Brain microvascular endothelial cell (primary cell): ENCODE measurements at regions not wholly inside any gene's neighbourhood (a gene's known extent, or its start where the extent isn't known, plus 50 kb on each side); places are given as distances from the start of the nearest gene placed in this dataset.

Source experiments
- DNase-seq: peaks from one replicate; pipeline ENCODE4 v3.0.0-alpha.2; 2020
- H3K27ac ChIP-seq: fragments of 250-450 bp; sonication (Bioruptor Pico); 2 replicates; pipeline ENCODE4 v1.5.1; 2020; ENCODE audit warnings: mild to moderate bottlenecking, moderate library complexity
- H3K27me3 ChIP-seq: fragments of 250-450 bp; sonication (Bioruptor Pico); replicated peaks from 2 replicates; pipeline ENCODE4 v1.5.1; 2020; ENCODE audit warnings: mild to moderate bottlenecking
- H3K36me3 ChIP-seq: fragments of 250-450 bp; sonication (Bioruptor Pico); replicated peaks from 2 replicates; pipeline ENCODE4 v1.5.1; 2020; ENCODE audit warnings: mild to moderate bottlenecking
- H3K4me3 ChIP-seq: 2 replicates; pipeline ENCODE4 v1.5.1; 2011; ENCODE audit warnings: low read depth, mild to moderate bottlenecking, control low read depth, low read length, moderate library complexity
- in situ Hi-C: cut with HindIII; loops from 2 replicates; pipeline ENCODE4 v1.10.0; 2017; ENCODE audit warnings: low sequenced_read_pairs, low pct_ligation_motif_present
- TF ChIP-seq, protein P1 (sequence below): IDR thresholded peaks from 2 replicates; pipeline ENCODE4 v1.5.1; 2011; ENCODE audit warnings: low read depth, mild to moderate bottlenecking, moderate library complexity, low read length, control low read depth, inconsistent platforms; ENCODE audit errors: missing control alignments

DNA sequence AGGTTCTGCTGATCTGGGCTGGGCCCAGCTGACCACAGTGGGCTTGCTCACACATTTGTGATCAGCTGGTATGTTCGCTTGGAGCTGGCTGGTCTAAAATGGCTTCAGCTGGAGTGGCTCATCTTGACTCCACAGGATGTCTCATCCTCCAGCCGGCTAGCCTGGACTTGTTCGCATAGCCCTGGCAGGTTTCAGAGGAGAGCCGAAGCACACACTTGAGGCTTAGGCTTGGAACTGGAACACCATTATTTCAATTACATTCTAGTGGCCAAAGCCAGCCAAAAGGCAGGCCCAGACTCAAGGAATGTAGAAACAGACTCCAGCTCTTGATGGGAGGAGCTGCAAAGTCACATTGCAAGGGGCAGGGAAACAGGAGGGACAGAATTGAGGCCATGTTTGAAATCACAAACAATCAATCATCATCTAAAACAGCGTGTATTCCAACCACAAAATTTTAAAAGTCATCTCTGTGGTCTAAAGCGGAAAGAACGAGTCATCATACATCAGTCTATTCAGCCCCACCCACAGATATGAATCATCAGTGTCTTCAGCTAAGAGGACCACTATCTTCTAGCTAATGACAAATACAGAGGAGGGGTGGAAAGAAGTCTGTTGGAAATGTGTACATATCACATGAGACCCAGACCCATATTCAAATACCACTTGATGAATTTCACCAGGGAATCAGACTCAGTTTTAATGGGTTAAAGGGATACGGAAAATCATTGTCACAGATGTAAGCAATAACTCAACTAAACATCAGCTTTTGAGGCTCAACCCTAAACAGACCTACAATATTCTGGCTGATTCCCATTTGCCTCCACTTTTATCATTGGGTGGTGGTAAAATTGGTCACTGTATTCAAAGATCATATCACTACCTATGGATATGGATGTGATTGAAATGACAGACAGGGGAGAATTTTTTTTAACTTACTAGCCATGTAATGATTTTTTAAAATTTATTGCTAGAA lies 139.0 kb upstream of the MKLN1 start:
- Histone ChIP-seq H3K27ac (peak overlapping the region; percentile 85), H3K4me3 (no peak overlapping the region), H3K36me3 (no peaks in the 10 kb centered on the region), H3K27me3 (no peaks in the 10 kb centered on the region)
- in situ Hi-C loops, result no loop called here
- DNase-seq, result peak; percentile 97
- TF ChIP-seq, protein P1, sequence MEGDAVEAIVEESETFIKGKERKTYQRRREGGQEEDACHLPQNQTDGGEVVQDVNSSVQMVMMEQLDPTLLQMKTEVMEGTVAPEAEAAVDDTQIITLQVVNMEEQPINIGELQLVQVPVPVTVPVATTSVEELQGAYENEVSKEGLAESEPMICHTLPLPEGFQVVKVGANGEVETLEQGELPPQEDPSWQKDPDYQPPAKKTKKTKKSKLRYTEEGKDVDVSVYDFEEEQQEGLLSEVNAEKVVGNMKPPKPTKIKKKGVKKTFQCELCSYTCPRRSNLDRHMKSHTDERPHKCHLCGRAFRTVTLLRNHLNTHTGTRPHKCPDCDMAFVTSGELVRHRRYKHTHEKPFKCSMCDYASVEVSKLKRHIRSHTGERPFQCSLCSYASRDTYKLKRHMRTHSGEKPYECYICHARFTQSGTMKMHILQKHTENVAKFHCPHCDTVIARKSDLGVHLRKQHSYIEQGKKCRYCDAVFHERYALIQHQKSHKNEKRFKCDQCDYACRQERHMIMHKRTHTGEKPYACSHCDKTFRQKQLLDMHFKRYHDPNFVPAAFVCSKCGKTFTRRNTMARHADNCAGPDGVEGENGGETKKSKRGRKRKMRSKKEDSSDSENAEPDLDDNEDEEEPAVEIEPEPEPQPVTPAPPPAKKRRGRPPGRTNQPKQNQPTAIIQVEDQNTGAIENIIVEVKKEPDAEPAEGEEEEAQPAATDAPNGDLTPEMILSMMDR, result no peak

DNA sequence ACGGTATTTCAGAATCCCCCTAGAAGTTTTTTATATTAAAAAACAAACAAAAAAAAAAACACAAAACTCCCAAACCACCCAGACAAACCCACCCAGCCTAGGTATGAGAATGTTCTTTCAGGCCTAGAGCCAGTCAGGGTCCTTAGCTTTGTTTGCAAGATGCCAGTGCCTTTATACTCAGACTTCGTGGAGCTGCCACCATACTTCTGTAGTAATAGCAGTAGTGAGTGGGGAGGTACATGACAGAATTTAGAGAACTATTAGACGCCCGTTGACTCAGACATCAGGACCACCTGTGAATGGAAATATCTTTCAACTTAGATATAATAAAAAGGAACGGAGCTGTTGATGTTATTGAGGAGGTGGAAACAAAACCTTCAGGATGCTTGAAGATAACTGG lies 138.2 kb upstream of the MKLN1 start:
- Histone ChIP-seq H3K36me3 (no peaks in the 10 kb centered on the region), H3K27me3 (no peaks in the 10 kb centered on the region), H3K27ac (no peak overlapping the region), H3K4me3 (no peak overlapping the region)
- in situ Hi-C loops, result no loop called here
- TF ChIP-seq, protein P1, result no peak
- DNase-seq, result no peak

DNA sequence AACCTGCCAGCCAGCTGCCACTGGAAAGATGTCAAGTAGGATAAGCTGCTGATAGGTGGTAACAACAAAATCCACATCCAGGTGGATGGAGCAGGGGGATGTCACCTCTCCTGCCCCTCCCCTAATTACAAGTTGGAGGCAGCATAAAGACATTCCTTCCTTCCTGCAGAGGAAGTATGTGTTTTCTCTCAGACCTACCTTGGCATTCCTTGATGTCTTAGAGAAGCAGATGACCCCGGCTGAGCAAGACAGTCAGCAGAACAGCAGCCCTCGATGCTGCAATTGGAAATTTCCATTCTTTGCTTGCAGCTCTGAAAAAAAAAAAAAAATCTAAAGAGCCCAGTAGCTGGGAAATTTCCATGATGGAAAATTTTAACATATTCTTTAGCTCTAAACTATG lies 137.5 kb upstream of the MKLN1 start:
- Histone ChIP-seq H3K36me3 (no peaks in the 10 kb centered on the region), H3K27me3 (no peaks in the 10 kb centered on the region), H3K4me3 (no peak overlapping the region), H3K27ac (no peak overlapping the region)
- DNase-seq, result no peak
- TF ChIP-seq, protein P1, result no peak
- in situ Hi-C loops, result no loop called here

DNA sequence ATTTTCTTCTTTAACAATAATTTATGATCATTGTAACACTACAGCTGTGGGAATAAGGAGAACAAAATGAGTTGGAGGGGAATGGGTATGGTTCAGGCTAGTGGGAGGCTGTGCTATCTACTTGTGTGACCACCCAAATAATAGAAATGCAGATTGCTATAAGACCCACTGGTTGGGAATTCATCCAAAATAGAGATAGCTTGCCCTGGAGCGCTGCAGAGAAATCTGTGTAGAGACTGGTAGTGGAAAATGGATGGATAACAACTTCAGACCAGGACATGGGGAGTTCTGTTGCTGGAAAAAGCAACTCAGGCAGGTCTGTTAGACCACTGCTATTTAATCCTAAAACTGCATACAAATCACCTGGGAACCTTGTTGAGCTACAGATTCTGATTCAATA lies 137.1 kb upstream of the MKLN1 start:
- DNase-seq, result no peak
- Histone ChIP-seq H3K27me3 (no peaks in the 10 kb centered on the region), H3K4me3 (no peak overlapping the region), H3K36me3 (no peaks in the 10 kb centered on the region), H3K27ac (no peak overlapping the region)
- in situ Hi-C loops, result no loop called here
- TF ChIP-seq, protein P1, result no peak

DNA sequence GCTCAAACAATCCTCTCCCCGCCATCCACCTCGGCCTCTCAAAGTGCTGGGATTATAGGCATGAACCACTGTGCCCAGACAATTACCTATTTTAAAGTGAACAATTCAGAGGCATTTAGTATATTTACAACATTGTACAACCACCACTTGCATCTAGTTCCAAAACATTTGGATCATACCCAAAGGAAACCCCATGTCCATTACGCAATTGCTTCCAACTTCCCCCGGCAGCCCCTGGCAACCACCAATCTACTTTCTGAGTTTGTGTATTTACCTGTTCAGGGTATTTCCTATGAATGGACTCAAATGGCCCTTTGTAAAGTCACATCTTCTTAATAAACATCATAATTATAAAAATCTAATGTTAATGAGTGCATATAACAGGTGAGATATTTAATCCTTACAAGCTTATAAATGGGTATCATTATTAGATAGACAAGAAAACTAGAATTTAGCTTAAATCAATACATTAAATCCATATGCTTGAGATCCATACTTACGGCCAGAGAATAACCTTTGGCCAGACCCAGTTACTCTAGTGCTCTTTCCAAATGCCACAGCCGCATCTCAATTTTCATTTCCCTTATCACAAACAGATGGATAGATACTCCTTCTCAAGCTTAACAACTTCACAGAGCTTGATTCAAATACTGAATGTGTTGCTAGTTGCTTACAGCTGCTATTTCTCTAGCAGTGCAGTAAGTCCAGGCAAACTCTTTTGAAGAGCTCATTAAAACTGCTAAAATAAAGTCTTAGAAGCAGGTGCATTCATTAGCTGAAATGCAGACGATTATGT lies 133.4 kb upstream of the MKLN1 start:
- in situ Hi-C loops, result no loop called here
- H3K36me3 ChIP-seq, result no peaks in the 10 kb centered on the region
- H3K27me3 ChIP-seq, result no peaks in the 10 kb centered on the region
- TF ChIP-seq, protein P1, result no peak
- no peak overlapping the region for H3K27ac ChIP-seq
- no peak for DNase-seq
- no peak overlapping the region for H3K4me3 ChIP-seq
